ENCODE measurements at regions not wholly inside any gene's neighbourhood (a gene's known extent, or its start where the extent isn't known, plus 50 kb on each side); places are given as distances from the start of the nearest gene placed in this dataset.
"Not testable (repeated sequence)": the region's sequence is repeated elsewhere in the genome, so short reads cannot be mapped to it uniquely, and the experiment has no call there.

GRCh38 chr10:9045311-9045710 lies 990.8 kb downstream of the GATA3 start:
- DNase-seq (ENCODE audit: low read depth in 4 of 4, low spot score in 2 of 4) = no peak

- DNase-seq (ENCODE audit: low read depth in 4 of 4, low spot score in 2 of 4) = no peak
Observed at GRCh38 chr10:9051328-9051974, 997.0 kb downstream of the GATA3 start.

- no peak for DNase-seq (ENCODE audit: low read depth in 4 of 4, low spot score in 2 of 4)
Observed at GRCh38 chr10:9052767-9053166, 998.3 kb downstream of the GATA3 start.

GRCh38 chr10:9056521-9056920 lies 1002.0 kb downstream of the GATA3 start:
- no peak for DNase-seq (ENCODE audit: low read depth in 4 of 4, low spot score in 2 of 4)

- DNase-seq (ENCODE audit: low read depth in 4 of 4, low spot score in 2 of 4) = not testable (repeated sequence)
Observed at GRCh38 chr10:9057293-9057692, 1002.8 kb downstream of the GATA3 start.

- no peak for DNase-seq (ENCODE audit: low read depth in 4 of 4, low spot score in 2 of 4)
Observed at GRCh38 chr10:9060314-9060713, 1005.8 kb downstream of the GATA3 start.

- DNase-seq (ENCODE audit: low read depth in 4 of 4, low spot score in 2 of 4) = no peak
Observed at GRCh38 chr10:9061871-9062270, 1007.4 kb downstream of the GATA3 start.

- DNase-seq (ENCODE audit: low read depth in 4 of 4, low spot score in 2 of 4) = no peak
Observed at GRCh38 chr10:9066152-9066551, 1011.7 kb downstream of the GATA3 start.

- DNase-seq (ENCODE audit: low read depth in 4 of 4, low spot score in 2 of 4) = no peak
Observed at GRCh38 chr10:9068003-9068402, 1013.5 kb downstream of the GATA3 start.

- DNase-seq (ENCODE audit: low read depth in 4 of 4, low spot score in 2 of 4) = no peak
Observed at GRCh38 chr10:9069136-9069535, 1014.6 kb downstream of the GATA3 start.

- no peak for DNase-seq (ENCODE audit: low read depth in 4 of 4, low spot score in 2 of 4)
Observed at GRCh38 chr10:9075420-9075819, 1020.9 kb downstream of the GATA3 start.

GRCh38 chr10:9076066-9076465 lies 1021.6 kb downstream of the GATA3 start:
- DNase-seq (ENCODE audit: low read depth in 4 of 4, low spot score in 2 of 4) = no peak

GRCh38 chr10:9081253-9081652 lies 1026.8 kb downstream of the GATA3 start:
- no peak for DNase-seq (ENCODE audit: low read depth in 4 of 4, low spot score in 2 of 4)

- no peak for DNase-seq (ENCODE audit: low read depth in 4 of 4, low spot score in 2 of 4)
Observed at GRCh38 chr10:9081961-9082360, 1027.5 kb downstream of the GATA3 start.

- no peak for DNase-seq (ENCODE audit: low read depth in 4 of 4, low spot score in 2 of 4)
Observed at GRCh38 chr10:9091530-9092093, 1037.1 kb downstream of the GATA3 start.

- DNase-seq (ENCODE audit: low read depth in 4 of 4, low spot score in 2 of 4) = no peak
Observed at GRCh38 chr10:9096288-9096687, 1041.8 kb downstream of the GATA3 start.

GRCh38 chr10:9097206-9097990 lies 1042.9 kb downstream of the GATA3 start:
- no peak for DNase-seq (ENCODE audit: low read depth in 4 of 4, low spot score in 2 of 4)

- no peak for DNase-seq (ENCODE audit: low read depth in 4 of 4, low spot score in 2 of 4)
Observed at GRCh38 chr10:9097991-9098306, 1043.5 kb downstream of the GATA3 start.

- no peak for DNase-seq (ENCODE audit: low read depth in 4 of 4, low spot score in 2 of 4)
Observed at GRCh38 chr10:9102026-9102425, 1047.5 kb downstream of the GATA3 start.

GRCh38 chr10:9103301-9103700 lies 1048.8 kb downstream of the GATA3 start:
- no peak for DNase-seq (ENCODE audit: low read depth in 4 of 4, low spot score in 2 of 4)

GRCh38 chr10:9111976-9112375 lies 1057.5 kb downstream of the GATA3 start:
- no peak for DNase-seq (ENCODE audit: low read depth in 4 of 4, low spot score in 2 of 4)

GRCh38 chr10:9126728-9127127 lies 1072.2 kb downstream of the GATA3 start:
- no peak for DNase-seq (ENCODE audit: low read depth in 4 of 4, low spot score in 2 of 4)

All from left renal cortex interstitium (tissue), 4 donors.